ENCODE measurements at regions not wholly inside any gene's neighbourhood (a gene's known extent, or its start where the extent isn't known, plus 50 kb on each side); places are given as distances from the start of the nearest gene placed in this dataset.
A peak's percentile ranks its signal among the peaks of the same experiment; 100 is the strongest.

- H3K4me1 ChIP-seq: no peaks in the 10 kb centered on the region
- no peak overlapping the region for H3K27ac ChIP-seq
- ChIA-PET POLR2A (no interaction called here), CTCF (no interaction called here)
- H3K4me3 ChIP-seq: no peak overlapping the region
- no peaks in the 10 kb centered on the region for H3K9me3 ChIP-seq
- DNase-seq (ENCODE audit: low read depth in 1 of 2, low spot score in 1 of 2) (no peak), ATAC-seq (no peak), FAIRE-seq (no peak)
- TF ChIP-seq HEYL (CRISPR knock-in tag; IDR thresholded peaks at IDR 0.05): no peak
- TF ChIP-seq MAFK (IDR thresholded peaks at IDR 0.05; ENCODE audit: partially characterized antibody): peak; percentile 59
- H3K4me2 ChIP-seq: no peak overlapping the region
- WGBS (ENCODE audit: missing lambda C conversion rate): 0% methylated on average over 2 of the region's 2 CpGs
Measured at GRCh38 chrX:25558137-25558536, 542.4 kb upstream of the ARX start.

- DNase-seq (ENCODE audit: low read depth in 1 of 2, low spot score in 1 of 2) (no peak), ATAC-seq (no peak), FAIRE-seq (no peak)
- no peaks in the 10 kb centered on the region for H3K9me3 ChIP-seq
- ChIA-PET CTCF (no interaction called here), POLR2A (no interaction called here)
- H3K4me3 ChIP-seq: no peak overlapping the region
- 3% methylated on average over 1 of the region's 1 CpG for whole genome bisulfite sequencing (ENCODE audit: missing lambda C conversion rate)
- no peaks in the 10 kb centered on the region for H3K4me1 ChIP-seq
- no peak overlapping the region for H3K27ac ChIP-seq
- no peak overlapping the region for H3K4me2 ChIP-seq
- TF ChIP-seq CBX2 (IDR thresholded peaks at IDR 0.05; ENCODE audit: borderline replicate concordance, low read depth) (no peak), TFCP2L1 (CRISPR knock-in tag; IDR thresholded peaks at IDR 0.05) (no peak), ZSCAN20 (CRISPR knock-in tag; IDR thresholded peaks at IDR 0.05) (no peak), ATOH8 (CRISPR knock-in tag; IDR thresholded peaks at IDR 0.05; ENCODE audit: low read depth) (no peak), HOXB13 (CRISPR knock-in tag; IDR thresholded peaks at IDR 0.05; ENCODE audit: low read depth) (no peak), EP300 (IDR thresholded peaks at IDR 0.05) (no peak)
Measured at GRCh38 chrX:25561190-25561589, 545.4 kb upstream of the ARX start.

DNA sequence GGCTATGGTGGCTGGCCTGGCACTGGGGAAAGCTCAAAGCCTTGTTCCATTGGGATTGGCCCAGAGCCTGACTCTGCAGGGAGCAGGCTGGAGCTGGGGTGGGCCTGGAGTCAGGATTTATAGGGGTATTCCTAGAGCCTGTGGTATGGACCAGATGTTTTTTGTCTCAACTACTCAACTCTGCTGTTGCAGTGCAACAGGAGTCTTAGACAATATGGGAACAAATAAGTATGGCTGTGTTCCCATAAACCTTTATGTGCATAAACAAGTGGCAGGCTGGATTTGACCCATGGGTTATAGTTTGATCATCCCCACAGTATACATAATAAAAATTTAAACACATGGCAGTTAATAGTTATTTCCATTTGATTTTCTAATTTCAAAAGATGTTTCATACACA, 557.9 kb upstream of the ARX start:
- ChIA-PET POLR2A (no interaction called here), CTCF (no interaction called here)
- no peak overlapping the region for H3K27ac ChIP-seq
- no peak overlapping the region for H3K4me2 ChIP-seq
- TF ChIP-seq ZSCAN20 (CRISPR knock-in tag; IDR thresholded peaks at IDR 0.05) (no peak), RARB (CRISPR knock-in tag; IDR thresholded peaks at IDR 0.05) (no peak), MAZ (IDR thresholded peaks at IDR 0.05; ENCODE audit: borderline replicate concordance, low read depth, low read length) (no peak), FOSB (CRISPR knock-in tag; IDR thresholded peaks at IDR 0.05) (no peak), POLR2AphosphoS2 (conservative IDR thresholded peaks at IDR 0.05; ENCODE audit: low read length) (no peak), TP53 (CRISPR knock-in tag; IDR thresholded peaks at IDR 0.05) (no peak), HOXB5 (CRISPR knock-in tag; IDR thresholded peaks at IDR 0.05) (no peak), NR3C1 (IDR thresholded peaks at IDR 0.05) (no peak), PBX3 (IDR thresholded peaks at IDR 0.05) (no peak), JUNB (IDR thresholded peaks at IDR 0.05) (no peak), ESRRA (IDR thresholded peaks at IDR 0.05; ENCODE audit: borderline replicate concordance, low read length) (no peak), CHD4 (IDR thresholded peaks at IDR 0.05; ENCODE audit: borderline replicate concordance) (no peak)
- TF ChIP-seq, protein P1, sequence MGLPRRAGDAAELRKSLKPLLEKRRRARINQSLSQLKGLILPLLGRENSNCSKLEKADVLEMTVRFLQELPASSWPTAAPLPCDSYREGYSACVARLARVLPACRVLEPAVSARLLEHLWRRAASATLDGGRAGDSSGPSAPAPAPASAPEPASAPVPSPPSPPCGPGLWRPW (IDR thresholded peaks at IDR 0.05): no peak
- TF ChIP-seq, protein P2, sequence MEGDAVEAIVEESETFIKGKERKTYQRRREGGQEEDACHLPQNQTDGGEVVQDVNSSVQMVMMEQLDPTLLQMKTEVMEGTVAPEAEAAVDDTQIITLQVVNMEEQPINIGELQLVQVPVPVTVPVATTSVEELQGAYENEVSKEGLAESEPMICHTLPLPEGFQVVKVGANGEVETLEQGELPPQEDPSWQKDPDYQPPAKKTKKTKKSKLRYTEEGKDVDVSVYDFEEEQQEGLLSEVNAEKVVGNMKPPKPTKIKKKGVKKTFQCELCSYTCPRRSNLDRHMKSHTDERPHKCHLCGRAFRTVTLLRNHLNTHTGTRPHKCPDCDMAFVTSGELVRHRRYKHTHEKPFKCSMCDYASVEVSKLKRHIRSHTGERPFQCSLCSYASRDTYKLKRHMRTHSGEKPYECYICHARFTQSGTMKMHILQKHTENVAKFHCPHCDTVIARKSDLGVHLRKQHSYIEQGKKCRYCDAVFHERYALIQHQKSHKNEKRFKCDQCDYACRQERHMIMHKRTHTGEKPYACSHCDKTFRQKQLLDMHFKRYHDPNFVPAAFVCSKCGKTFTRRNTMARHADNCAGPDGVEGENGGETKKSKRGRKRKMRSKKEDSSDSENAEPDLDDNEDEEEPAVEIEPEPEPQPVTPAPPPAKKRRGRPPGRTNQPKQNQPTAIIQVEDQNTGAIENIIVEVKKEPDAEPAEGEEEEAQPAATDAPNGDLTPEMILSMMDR (IDR thresholded peaks at IDR 0.05): no peak
- no peak overlapping the region for H3K4me3 ChIP-seq
- no peaks in the 10 kb centered on the region for H3K4me1 ChIP-seq
- DNase-seq (ENCODE audit: low read depth in 1 of 2, low spot score in 1 of 2): no peak
- H3K9me3 ChIP-seq: no peaks in the 10 kb centered on the region
- ATAC-seq: no peak
- FAIRE-seq: no peak
